IMR-90 (cell line): ENCODE measurements at regions not wholly inside any gene's neighbourhood (a gene's known extent, or its start where the extent isn't known, plus 50 kb on each side); places are given as distances from the start of the nearest gene placed in this dataset.

ENCODE experiments used
- ATAC-seq: fragments of 200-7000 bp; cut with Tn5 transposase; 2 replicates; pipeline ENCODE4 v1.9.1; 2020; ENCODE audit warnings: low read depth, mild to moderate bottlenecking, moderate library complexity
- BruUV-seq: library from RNA; stranded (reverse); fragments of 400-500 nt; replicated peaks from 2 replicates; lab custom pipeline; 2021; lab: Mats Ljungman, UMichigan
- CTCF ChIA-PET: fragments of 300-600 bp; formaldehyde crosslinking; extraction: SDS; loops from one replicate; lab custom pipeline; 2021; ENCODE audit warnings: antibody characterized with exemption; lab: Yijun Ruan, JAX
- POLR2A ChIA-PET: fragments of 300-600 bp; sonication (Branson Sonifier 250); formaldehyde crosslinking; loops from one replicate; lab custom pipeline; 2022; ENCODE audit warnings: antibody characterized with exemption; ENCODE audit not compliant: unreplicated experiment; lab: Charles Lee
- DNase-seq: peaks from one replicate; pipeline ENCODE4 v3.0.0; 2013
- H2AFZ ChIP-seq: replicated peaks from 2 replicates; pipeline ENCODE3; 2013; ENCODE audit warnings: low read length, mild to moderate bottlenecking; ENCODE audit not compliant: poor library complexity
- H2AK5ac ChIP-seq: 2 replicates; pipeline ENCODE4 v1.6.1; 2013; ENCODE audit warnings: low read depth, low read length, inconsistent platforms
- H2AK9ac ChIP-seq: replicated peaks from 2 replicates; pipeline ENCODE3; 2013; ENCODE audit warnings: mild to moderate bottlenecking, low read depth, low read length, moderate library complexity; ENCODE audit not compliant: poor library complexity
- H2BK120ac ChIP-seq: 2 replicates; pipeline ENCODE4 v1.6.1; 2013; ENCODE audit warnings: low read depth, low read length, inconsistent platforms
- H2BK15ac ChIP-seq: 3 replicates; pipeline ENCODE4 v1.6.1; 2013; ENCODE audit warnings: low read depth, low read length, inconsistent platforms
- H2BK20ac ChIP-seq: 2 replicates; pipeline ENCODE4 v1.6.1; 2013; ENCODE audit warnings: low read depth, mild to moderate bottlenecking, inconsistent platforms, low read length, moderate library complexity
- H2BK5ac ChIP-seq: 2 replicates; pipeline ENCODE4 v1.6.1; 2013; ENCODE audit warnings: mild to moderate bottlenecking, low read depth, low read length, inconsistent platforms; ENCODE audit not compliant: poor library complexity, severe bottlenecking
- H3K14ac ChIP-seq: replicated peaks from 2 replicates; pipeline ENCODE4 v1.6.1; 2013; ENCODE audit warnings: low read depth, low read length, inconsistent platforms
- H3K18ac ChIP-seq: 2 replicates; pipeline ENCODE4 v1.6.1; 2013; ENCODE audit warnings: low read depth, low read length, control low read depth
- H3K23ac ChIP-seq: 2 replicates; pipeline ENCODE4 v1.6.1; 2013; ENCODE audit warnings: low read depth, low read length, inconsistent platforms
- H3K27ac ChIP-seq: 2 replicates; pipeline ENCODE4 v1.5.1; 2013; ENCODE audit warnings: mild to moderate bottlenecking, control low read depth, low read length; ENCODE audit not compliant: insufficient read depth
- H3K27me3 ChIP-seq: 2 replicates; pipeline ENCODE4 v1.6.1; 2013; ENCODE audit warnings: low read length; ENCODE audit not compliant: control insufficient read depth, insufficient read depth
- H3K36me3 ChIP-seq: 2 replicates; pipeline ENCODE4 v1.6.1; 2013; ENCODE audit warnings: low read length, mixed read lengths; ENCODE audit not compliant: control insufficient read depth, insufficient read depth
- H3K4ac ChIP-seq: 2 replicates; pipeline ENCODE4 v1.6.1; 2013; ENCODE audit warnings: low read depth, low read length, inconsistent platforms
- H3K4me1 ChIP-seq: 2 replicates; pipeline ENCODE4 v1.6.1; 2013; ENCODE audit warnings: low read length, mixed read lengths; ENCODE audit not compliant: control insufficient read depth, insufficient read depth
- H3K4me2 ChIP-seq: 2 replicates; pipeline ENCODE4 v1.6.1; 2013; ENCODE audit warnings: low read depth, mild to moderate bottlenecking, control low read depth, low read length, moderate library complexity
- H3K4me3 ChIP-seq: 2 replicates; pipeline ENCODE4 v1.5.1; 2013; ENCODE audit warnings: low read depth, mild to moderate bottlenecking, control low read depth, low read length, moderate library complexity; ENCODE audit not compliant: insufficient read depth
- H3K56ac ChIP-seq: 2 replicates; pipeline ENCODE4 v1.6.1; 2013; ENCODE audit warnings: low read length, inconsistent platforms; ENCODE audit not compliant: insufficient read depth; ENCODE audit errors: extremely low read depth
- H3K79me1 ChIP-seq, 2 experiments: 2 replicates each; pipeline ENCODE4 v1.6.1; 2013; ENCODE audit warnings: low read length in 2 of 2, inconsistent platforms in 1 of 2, low read depth in 1 of 2
- H3K9ac ChIP-seq: 2 replicates; pipeline ENCODE4 v1.6.1; 2013; ENCODE audit warnings: low read depth, low read length, control low read depth
- H3K9me1 ChIP-seq: 2 replicates; pipeline ENCODE4 v1.6.1; 2013; ENCODE audit warnings: low read length, inconsistent platforms; ENCODE audit not compliant: insufficient read depth
- H3K9me3 ChIP-seq: 2 replicates; pipeline ENCODE4 v1.6.1; 2013; ENCODE audit warnings: low read length; ENCODE audit not compliant: control insufficient read depth, insufficient read depth
- H4K20me1 ChIP-seq: 2 replicates; pipeline ENCODE4 v1.6.1; 2013; ENCODE audit warnings: low read length, inconsistent platforms; ENCODE audit not compliant: insufficient read depth
- H4K5ac ChIP-seq: 2 replicates; pipeline ENCODE4 v1.6.1; 2013; ENCODE audit warnings: mild to moderate bottlenecking, low read depth, low read length, control low read depth
- H4K8ac ChIP-seq, 2 experiments: 2 replicates each; pipeline ENCODE4 v1.6.1; 2013; ENCODE audit warnings: low read depth in 2 of 2, low read length in 2 of 2, control low read depth in 1 of 2, inconsistent platforms in 1 of 2
- H4K91ac ChIP-seq: 2 replicates; pipeline ENCODE4 v1.6.1; 2013; ENCODE audit warnings: low read depth, low read length, inconsistent platforms; ENCODE audit not compliant: insufficient read depth
- CEBPB ChIP-seq: IDR thresholded peaks from 2 replicates; pipeline ENCODE4 v1.6.1; 2012; ENCODE audit warnings: low read depth, low read length, improper control_type of control experiment
- CTCF ChIP-seq: conservative IDR thresholded peaks from 2 replicates; pipeline ENCODE4 v1.5.1; 2012; ENCODE audit warnings: mild to moderate bottlenecking, low read depth, low read length, improper control_type of control experiment
- ELK1 ChIP-seq: fragments of 150-350 bp; IDR thresholded peaks from 2 replicates; pipeline ENCODE4 v1.6.1; 2016; ENCODE audit warnings: low read depth, mild to moderate bottlenecking, low read length, moderate library complexity, borderline replicate concordance
- FOS ChIP-seq: fragments of 150-350 bp; IDR thresholded peaks from 2 replicates; pipeline ENCODE4 v1.6.1; 2016; ENCODE audit warnings: low read depth, low read length
- MAFK ChIP-seq: IDR thresholded peaks from 2 replicates; pipeline ENCODE4 v1.6.1; 2012; ENCODE audit warnings: low read depth, low read length, improper control_type of control experiment
- MAZ ChIP-seq: IDR thresholded peaks from 2 replicates; pipeline ENCODE4 v1.6.1; 2012; ENCODE audit warnings: low read depth, mild to moderate bottlenecking, low read length, improper control_type of control experiment, moderate library complexity, borderline replicate concordance
- NFE2L2 ChIP-seq: fragments of 150-350 bp; IDR thresholded peaks from 2 replicates; pipeline ENCODE4 v1.6.1; 2016; ENCODE audit warnings: low read depth, mild to moderate bottlenecking, low read length
- POLR2A ChIP-seq: IDR thresholded peaks from 2 replicates; pipeline ENCODE4 v1.6.1; 2012; ENCODE audit warnings: mild to moderate bottlenecking, low read depth, low read length
- RAD21 ChIP-seq: IDR thresholded peaks from 2 replicates; pipeline ENCODE4 v1.6.1; 2012; ENCODE audit warnings: low read length, improper control_type of control experiment
- RFX5 ChIP-seq: IDR thresholded peaks from 2 replicates; pipeline ENCODE4 v1.8.0; 2012; ENCODE audit warnings: low read depth, mild to moderate bottlenecking, low read length, moderate library complexity
- SMC3 ChIP-seq: fragments of 150-350 bp; IDR thresholded peaks from 2 replicates; pipeline ENCODE4 v1.6.1; 2016; ENCODE audit warnings: low read depth, mild to moderate bottlenecking, antibody characterized with exemption, low read length, moderate library complexity
- USF2 ChIP-seq: fragments of 150-350 bp; IDR thresholded peaks from 2 replicates; pipeline ENCODE4 v1.6.1; 2017; ENCODE audit warnings: mild to moderate bottlenecking, antibody characterized with exemption, low read length, low read depth
- WGBS, 2 experiments: methylation state at CpG; one replicate each; pipeline versions ENCODE4 v1.1.5 to v1.1.7; 2013; ENCODE audit warnings: missing lambda C conversion rate in 2 of 2; ENCODE audit not compliant: insufficient read length in 1 of 2; ENCODE audit errors: extremely low coverage in 2 of 2; 5-methylcytosine and 5-hydroxymethylcytosine counted together
- dilution Hi-C: fragments of 300-500 bp; cut with HindIII; formaldehyde crosslinking; loops from one replicate; pipeline ENCODE4 v1.14.3; 2018; ENCODE audit warnings: low sequenced_read_pairs; ENCODE audit not compliant: unreplicated experiment
- in situ Hi-C: fragments of 300-500 bp; cut with MboI; formaldehyde crosslinking; loops from 3 replicates; pipeline ENCODE4 v1.14.3; 2019; ENCODE audit warnings: low sequenced_read_pairs, inconsistent platforms, mixed read lengths
- intact Hi-C: fragments of 100-400 bp; cut with micrococcal nuclease; formaldehyde crosslinking; loops from 2 replicates; pipeline ENCODE4 v1.10.0; 2022

- Histone ChIP-seq H2BK5ac (no peak overlapping the region), H3K27ac (no peak overlapping the region), H3K14ac (no peak overlapping the region), H4K20me1 (no peaks in the 10 kb centered on the region), H2BK120ac (no peak overlapping the region), H2BK15ac (no peak overlapping the region), H3K36me3 (no peaks in the 10 kb centered on the region), H2AFZ (no peak overlapping the region), H4K8ac (no peak overlapping the region), H2AK5ac (no peak overlapping the region), H3K56ac (no peak overlapping the region), H3K18ac (no peak overlapping the region), H3K9me1 (no peaks in the 10 kb centered on the region), H3K23ac (no peak overlapping the region), H3K4ac (no peak overlapping the region), H3K9ac (no peak overlapping the region), H4K91ac (no peak overlapping the region), H3K4me1 (no peaks in the 10 kb centered on the region), H3K27me3 (no peaks in the 10 kb centered on the region), H3K4me3 (no peak overlapping the region), H3K9me3 (peaks cover 16% of the 10 kb centered on the region), H2AK9ac (no peak overlapping the region), H4K5ac (no peak overlapping the region), H2BK20ac (no peak overlapping the region), H3K4me2 (no peak overlapping the region), H3K79me1 (no peaks in the 10 kb centered on the region)
- TF ChIP-seq POLR2A (no peak), SMC3 (no peak), ELK1 (no peak), FOS (no peak), USF2 (no peak), RAD21 (no peak), RFX5 (no peak), MAZ (no peak), CEBPB (no peak), MAFK (no peak), NFE2L2 (no peak), CTCF (no peak)
- CTCF ChIA-PET: no interaction called here
- dilution Hi-C loops: no loop called here
- in situ Hi-C loops: no loop called here
- DNase-seq (no peak), ATAC-seq (no peak)
- no TSS peak for BruUV-seq
- intact Hi-C loops: no loop called here
- 57% methylated on average over 1 of the region's 2 CpGs; no CpG with 5 or more reads in 1 of the 2 experiments for WGBS, 2 experiments
- POLR2A ChIA-PET: no interaction called here
These were observed 64.7 kb upstream of the CELF4 start for GRCh38 chr18:37630334-37630733.
